SK-N-SH treated with all-trans-retinoic acid at 6 μM for 48 hours (cell line): ENCODE measurements at regions not wholly inside any gene's neighbourhood (a gene's known extent, or its start where the extent isn't known, plus 50 kb on each side); places are given as distances from the start of the nearest gene placed in this dataset.

ENCODE experiments used
- BACH2 ChIP-seq: fragments of 250-450 bp; sonication (Bioruptor Pico); IDR thresholded peaks from 2 replicates; pipeline ENCODE4 v1.9.0; 2021; ENCODE audit warnings: mild to moderate bottlenecking, borderline replicate concordance
- CSDC2 ChIP-seq: fragments of 250-450 bp; sonication (Bioruptor Pico); IDR thresholded peaks from 2 replicates; pipeline ENCODE4 v1.5.0; 2020; ENCODE audit warnings: mild to moderate bottlenecking, moderate library complexity
- PPARA ChIP-seq: fragments of 250-450 bp; sonication (Bioruptor Pico); IDR thresholded peaks from 2 replicates; pipeline ENCODE4 v1.5.0; 2020; ENCODE audit warnings: mild to moderate bottlenecking, borderline replicate concordance
- ZFP3 ChIP-seq: fragments of 250-450 bp; sonication (Bioruptor Pico); IDR thresholded peaks from 2 replicates; pipeline ENCODE4 v1.5.0; 2020; ENCODE audit warnings: mild to moderate bottlenecking, moderate library complexity
- ZFP30 ChIP-seq: fragments of 450-650 bp; formaldehyde crosslinking; IDR thresholded peaks from 2 replicates; pipeline ENCODE4 v1.5.0; 2022; ENCODE audit warnings: mild to moderate bottlenecking, moderate library complexity
- TF ChIP-seq, protein P1 (sequence below): fragments of 250-450 bp; sonication (Bioruptor Pico); IDR thresholded peaks from 2 replicates; pipeline ENCODE4 v1.8.0; 2020; ENCODE audit warnings: mild to moderate bottlenecking, moderate library complexity, borderline replicate concordance
- TF ChIP-seq, protein P2 (sequence below): fragments of 250-450 bp; sonication (Bioruptor Pico); IDR thresholded peaks from 2 replicates; pipeline ENCODE4 v1.5.0; 2020; ENCODE audit warnings: mild to moderate bottlenecking, moderate library complexity

DNA sequence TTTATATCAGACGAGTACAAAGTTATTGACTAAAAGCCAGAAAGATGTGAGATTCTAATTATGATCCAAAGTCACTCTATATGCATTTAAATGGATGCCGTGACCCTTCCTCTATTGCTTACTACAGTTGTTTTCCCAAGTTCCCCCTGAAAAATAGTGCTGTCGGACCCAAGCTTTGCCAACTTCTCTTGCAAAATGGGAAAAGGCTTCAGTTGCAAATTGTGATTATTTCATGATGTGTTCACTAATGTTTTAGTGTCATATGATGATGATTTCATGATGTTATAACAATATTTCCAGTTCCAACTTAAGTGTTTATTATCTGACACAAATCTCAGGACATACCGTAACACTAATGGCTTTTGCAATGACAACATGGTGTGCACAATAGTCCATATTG lies 534.6 kb upstream of the ATP2B1 start:
- TF ChIP-seq, protein P1, sequence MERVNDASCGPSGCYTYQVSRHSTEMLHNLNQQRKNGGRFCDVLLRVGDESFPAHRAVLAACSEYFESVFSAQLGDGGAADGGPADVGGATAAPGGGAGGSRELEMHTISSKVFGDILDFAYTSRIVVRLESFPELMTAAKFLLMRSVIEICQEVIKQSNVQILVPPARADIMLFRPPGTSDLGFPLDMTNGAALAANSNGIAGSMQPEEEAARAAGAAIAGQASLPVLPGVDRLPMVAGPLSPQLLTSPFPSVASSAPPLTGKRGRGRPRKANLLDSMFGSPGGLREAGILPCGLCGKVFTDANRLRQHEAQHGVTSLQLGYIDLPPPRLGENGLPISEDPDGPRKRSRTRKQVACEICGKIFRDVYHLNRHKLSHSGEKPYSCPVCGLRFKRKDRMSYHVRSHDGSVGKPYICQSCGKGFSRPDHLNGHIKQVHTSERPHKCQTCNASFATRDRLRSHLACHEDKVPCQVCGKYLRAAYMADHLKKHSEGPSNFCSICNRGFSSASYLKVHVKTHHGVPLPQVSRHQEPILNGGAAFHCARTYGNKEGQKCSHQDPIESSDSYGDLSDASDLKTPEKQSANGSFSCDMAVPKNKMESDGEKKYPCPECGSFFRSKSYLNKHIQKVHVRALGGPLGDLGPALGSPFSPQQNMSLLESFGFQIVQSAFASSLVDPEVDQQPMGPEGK (CRISPR knock-in tag): no peak
- TF ChIP-seq ZFP3 (no peak), CSDC2 (CRISPR knock-in tag) (no peak), PPARA (CRISPR knock-in tag) (no peak), BACH2 (CRISPR knock-in tag) (no peak), ZFP30 (no peak)
- TF ChIP-seq, protein P2, sequence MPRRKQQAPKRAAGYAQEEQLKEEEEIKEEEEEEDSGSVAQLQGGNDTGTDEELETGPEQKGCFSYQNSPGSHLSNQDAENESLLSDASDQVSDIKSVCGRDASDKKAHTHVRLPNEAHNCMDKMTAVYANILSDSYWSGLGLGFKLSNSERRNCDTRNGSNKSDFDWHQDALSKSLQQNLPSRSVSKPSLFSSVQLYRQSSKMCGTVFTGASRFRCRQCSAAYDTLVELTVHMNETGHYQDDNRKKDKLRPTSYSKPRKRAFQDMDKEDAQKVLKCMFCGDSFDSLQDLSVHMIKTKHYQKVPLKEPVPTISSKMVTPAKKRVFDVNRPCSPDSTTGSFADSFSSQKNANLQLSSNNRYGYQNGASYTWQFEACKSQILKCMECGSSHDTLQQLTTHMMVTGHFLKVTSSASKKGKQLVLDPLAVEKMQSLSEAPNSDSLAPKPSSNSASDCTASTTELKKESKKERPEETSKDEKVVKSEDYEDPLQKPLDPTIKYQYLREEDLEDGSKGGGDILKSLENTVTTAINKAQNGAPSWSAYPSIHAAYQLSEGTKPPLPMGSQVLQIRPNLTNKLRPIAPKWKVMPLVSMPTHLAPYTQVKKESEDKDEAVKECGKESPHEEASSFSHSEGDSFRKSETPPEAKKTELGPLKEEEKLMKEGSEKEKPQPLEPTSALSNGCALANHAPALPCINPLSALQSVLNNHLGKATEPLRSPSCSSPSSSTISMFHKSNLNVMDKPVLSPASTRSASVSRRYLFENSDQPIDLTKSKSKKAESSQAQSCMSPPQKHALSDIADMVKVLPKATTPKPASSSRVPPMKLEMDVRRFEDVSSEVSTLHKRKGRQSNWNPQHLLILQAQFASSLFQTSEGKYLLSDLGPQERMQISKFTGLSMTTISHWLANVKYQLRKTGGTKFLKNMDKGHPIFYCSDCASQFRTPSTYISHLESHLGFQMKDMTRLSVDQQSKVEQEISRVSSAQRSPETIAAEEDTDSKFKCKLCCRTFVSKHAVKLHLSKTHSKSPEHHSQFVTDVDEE: no peak
